ENCODE measurements at regions not wholly inside any gene's neighbourhood (a gene's known extent, or its start where the extent isn't known, plus 50 kb on each side); places are given as distances from the start of the nearest gene placed in this dataset.

DNA sequence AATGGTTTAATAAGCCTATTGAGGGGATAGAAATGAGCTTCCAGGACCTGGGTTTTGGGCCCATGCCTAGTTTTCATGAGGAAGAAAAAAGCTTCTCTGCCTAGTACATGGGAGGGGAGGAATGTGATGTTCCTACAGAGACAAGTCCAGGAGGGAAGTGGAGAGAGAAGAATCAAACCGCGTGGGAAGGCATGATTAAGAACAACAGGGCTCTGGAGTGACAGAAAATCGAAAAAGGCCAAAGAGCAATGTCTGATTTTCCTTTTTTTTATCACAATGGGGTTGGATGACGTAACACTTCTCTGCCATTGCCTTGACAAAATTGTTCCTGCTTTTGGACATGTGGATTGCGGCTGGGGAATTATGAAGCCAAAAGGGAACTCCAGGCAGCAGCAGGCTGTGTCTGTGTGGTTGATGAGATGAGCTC, 258.6 kb downstream of the CXCL12 start:
- H3K4me1 Mint-ChIP-seq (ENCODE audit: low read depth): no peaks in the 10 kb centered on the region
- intact Hi-C loops (cut with DNase I, micrococcal nuclease): no loop called here
- Histone ChIP-seq H3K4me3 (ENCODE audit: low read length) (no peak overlapping the region), H3K4me1 (ENCODE audit: insufficient read depth, low read length) (no peaks in the 10 kb centered on the region), H3K9me3 (ENCODE audit: control insufficient read depth in 1 of 2, insufficient read depth in 1 of 2, low read length in 2 of 2) (no peaks in the 10 kb centered on the region), H3K27me3 (ENCODE audit: control insufficient read depth in 1 of 2, insufficient read depth in 2 of 2, low read length in 2 of 2) (peaks cover 0 to 4% of the 10 kb centered on the region in 2 experiments), H3K27ac (ENCODE audit: low read depth in 1 of 2, low read length in 2 of 2) (no peak overlapping the region), H3K36me3 (ENCODE audit: insufficient read depth, low read length) (no peaks in the 10 kb centered on the region)
- ChIA-PET CTCF (no interaction called here), POLR2A (no interaction called here)
- H3K4me3 Mint-ChIP-seq: no peak overlapping the region
- no peaks in the 10 kb centered on the region for H3K36me3 Mint-ChIP-seq (ENCODE audit: low read depth)
- no peaks in the 10 kb centered on the region for H3K9me3 Mint-ChIP-seq
- H3K27ac Mint-ChIP-seq: no peak overlapping the region
- TF ChIP-seq, protein P1, sequence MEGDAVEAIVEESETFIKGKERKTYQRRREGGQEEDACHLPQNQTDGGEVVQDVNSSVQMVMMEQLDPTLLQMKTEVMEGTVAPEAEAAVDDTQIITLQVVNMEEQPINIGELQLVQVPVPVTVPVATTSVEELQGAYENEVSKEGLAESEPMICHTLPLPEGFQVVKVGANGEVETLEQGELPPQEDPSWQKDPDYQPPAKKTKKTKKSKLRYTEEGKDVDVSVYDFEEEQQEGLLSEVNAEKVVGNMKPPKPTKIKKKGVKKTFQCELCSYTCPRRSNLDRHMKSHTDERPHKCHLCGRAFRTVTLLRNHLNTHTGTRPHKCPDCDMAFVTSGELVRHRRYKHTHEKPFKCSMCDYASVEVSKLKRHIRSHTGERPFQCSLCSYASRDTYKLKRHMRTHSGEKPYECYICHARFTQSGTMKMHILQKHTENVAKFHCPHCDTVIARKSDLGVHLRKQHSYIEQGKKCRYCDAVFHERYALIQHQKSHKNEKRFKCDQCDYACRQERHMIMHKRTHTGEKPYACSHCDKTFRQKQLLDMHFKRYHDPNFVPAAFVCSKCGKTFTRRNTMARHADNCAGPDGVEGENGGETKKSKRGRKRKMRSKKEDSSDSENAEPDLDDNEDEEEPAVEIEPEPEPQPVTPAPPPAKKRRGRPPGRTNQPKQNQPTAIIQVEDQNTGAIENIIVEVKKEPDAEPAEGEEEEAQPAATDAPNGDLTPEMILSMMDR (IDR thresholded peaks at IDR 0.05): no peak
- ATAC-seq (ENCODE audit: poor library complexity) (no peak), DNase-seq (no peak)
- peaks cover 17% of the 10 kb centered on the region for H3K27me3 Mint-ChIP-seq

DNA sequence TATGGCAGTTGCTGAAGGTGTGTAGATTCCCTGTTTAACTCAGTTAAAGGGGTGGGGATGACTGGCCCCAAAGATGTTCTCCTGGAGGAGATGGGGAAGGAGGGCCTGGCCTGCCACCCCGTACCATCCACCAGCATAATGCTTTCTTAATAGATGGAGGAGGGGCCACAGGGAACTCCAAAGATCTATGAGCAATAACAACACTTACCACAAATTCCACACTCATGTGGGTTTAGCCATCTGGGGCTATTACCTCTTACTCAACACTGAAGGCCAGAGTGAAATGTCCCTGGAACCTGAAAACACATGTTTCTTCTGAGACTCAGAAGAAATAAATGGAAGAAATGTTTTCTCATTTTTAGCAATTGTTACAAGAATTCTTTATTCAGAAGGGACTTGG, 259.0 kb downstream of the CXCL12 start:
- no peaks in the 10 kb centered on the region for H3K36me3 Mint-ChIP-seq (ENCODE audit: low read depth)
- intact Hi-C loops (cut with DNase I, micrococcal nuclease): no loop called here

DNA sequence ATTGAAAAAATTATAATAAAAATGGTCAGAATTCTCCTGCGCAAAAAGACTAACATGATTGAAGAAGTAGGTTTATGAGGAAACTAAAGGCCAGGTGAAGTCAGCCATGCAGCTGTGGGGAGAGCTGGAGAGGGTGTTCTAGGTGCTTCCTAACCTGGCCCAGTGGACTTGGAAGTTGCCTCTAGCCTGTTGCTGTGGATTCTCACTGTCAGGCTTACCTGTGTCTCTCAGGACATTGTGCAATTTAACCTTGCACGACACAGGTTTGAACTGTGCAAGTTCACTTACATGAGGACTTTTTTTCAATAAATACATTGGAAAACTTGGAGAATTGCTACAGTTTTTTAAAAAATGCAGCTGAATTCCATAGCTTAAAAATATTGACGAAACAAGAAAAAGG, 266.4 kb downstream of the CXCL12 start:
- Mint-ChIP-seq H3K4me1 (ENCODE audit: low read depth) (no peaks in the 10 kb centered on the region), H3K27me3 (peaks cover 35% of the 10 kb centered on the region), H3K9me3 (no peaks in the 10 kb centered on the region), H3K27ac (no peak overlapping the region), H3K4me3 (no peak overlapping the region), H3K36me3 (ENCODE audit: low read depth) (no peaks in the 10 kb centered on the region)
- no peak overlapping the region for H3K4me3 ChIP-seq (ENCODE audit: low read length)
- TF ChIP-seq, protein P1 (IDR thresholded peaks at IDR 0.05): no peak
- no peak overlapping the region for H3K27ac ChIP-seq (ENCODE audit: low read depth in 1 of 2, low read length in 2 of 2)
- peaks cover 0 to 4% of the 10 kb centered on the region in 2 experiments for H3K27me3 ChIP-seq (ENCODE audit: control insufficient read depth in 1 of 2, insufficient read depth in 2 of 2, low read length in 2 of 2)
- no peak for ATAC-seq (ENCODE audit: poor library complexity)
- CTCF ChIA-PET: no interaction called here
- DNase-seq: no peak
- no peaks in the 10 kb centered on the region for H3K9me3 ChIP-seq (ENCODE audit: control insufficient read depth in 1 of 2, insufficient read depth in 1 of 2, low read length in 2 of 2)
- no peaks in the 10 kb centered on the region for H3K4me1 ChIP-seq (ENCODE audit: insufficient read depth, low read length)
- POLR2A ChIA-PET: no interaction called here
- intact Hi-C loops (cut with DNase I, micrococcal nuclease): no loop called here
- no peaks in the 10 kb centered on the region for H3K36me3 ChIP-seq (ENCODE audit: insufficient read depth, low read length)

More for the DNA sequence above, 259.0 kb downstream of the CXCL12 start:
- no peak overlapping the region for H3K27ac ChIP-seq (ENCODE audit: low read depth in 1 of 2, low read length in 2 of 2)
- H3K4me1 ChIP-seq (ENCODE audit: insufficient read depth, low read length): no peaks in the 10 kb centered on the region
- no peak for ATAC-seq (ENCODE audit: poor library complexity)
- H3K36me3 ChIP-seq (ENCODE audit: insufficient read depth, low read length): no peaks in the 10 kb centered on the region
- DNase-seq: no peak
- H3K4me3 ChIP-seq (ENCODE audit: low read length): no peak overlapping the region
- H3K4me1 Mint-ChIP-seq (ENCODE audit: low read depth): no peaks in the 10 kb centered on the region
- no peaks in the 10 kb centered on the region for H3K9me3 Mint-ChIP-seq
- ChIA-PET CTCF (no interaction called here), POLR2A (no interaction called here)
- TF ChIP-seq, protein P1 (IDR thresholded peaks at IDR 0.05): no peak
- peaks cover 0 to 4% of the 10 kb centered on the region in 2 experiments for H3K27me3 ChIP-seq (ENCODE audit: control insufficient read depth in 1 of 2, insufficient read depth in 2 of 2, low read length in 2 of 2)
- peaks cover 17% of the 10 kb centered on the region for H3K27me3 Mint-ChIP-seq
- no peaks in the 10 kb centered on the region for H3K9me3 ChIP-seq (ENCODE audit: control insufficient read depth in 1 of 2, insufficient read depth in 1 of 2, low read length in 2 of 2)
- H3K4me3 Mint-ChIP-seq: no peak overlapping the region
- no peak overlapping the region for H3K27ac Mint-ChIP-seq

All from CD4-positive, alpha-beta T cell (primary cell).